ENCODE measurements at regions not wholly inside any gene's neighbourhood (a gene's known extent, or its start where the extent isn't known, plus 50 kb on each side); places are given as distances from the start of the nearest gene placed in this dataset.
"Not testable (repeated sequence)": the region's sequence is repeated elsewhere in the genome, so short reads cannot be mapped to it uniquely, and the experiment has no call there.

DNA sequence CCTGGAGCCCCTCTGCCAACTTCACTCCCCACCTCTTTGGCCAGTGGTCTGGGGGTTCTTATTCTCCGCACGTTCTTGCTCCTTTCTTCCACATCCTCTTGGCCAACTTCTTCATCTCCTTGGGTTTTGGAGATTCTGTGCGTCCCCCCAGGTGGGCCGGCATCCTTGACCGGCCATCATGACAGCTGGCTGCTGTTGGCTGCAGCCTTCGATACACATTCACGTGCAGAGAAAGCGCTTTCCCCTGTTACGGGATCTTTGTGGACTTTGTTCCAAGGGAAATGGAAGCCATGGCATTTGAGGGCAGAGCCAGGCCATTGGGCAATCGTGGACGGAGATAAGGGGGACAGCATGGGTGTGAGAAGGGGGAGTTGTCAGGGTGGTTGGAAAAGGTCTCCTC lies 241.1 kb upstream of the HDAC4 start:
- H3K4me1 ChIP-seq (ENCODE audit: control insufficient read depth, insufficient read depth, low read length); H3K27ac ChIP-seq (ENCODE audit: control insufficient read depth, insufficient read depth); intact Hi-C loops (cut with micrococcal nuclease; ENCODE audit: unreplicated experiment); H3K79me2 ChIP-seq (ENCODE audit: control insufficient read depth, insufficient read depth, low read length); SMC1A ChIA-PET (ENCODE audit: uncharacterized antibody, unreplicated experiment); H3K9ac ChIP-seq (ENCODE audit: control insufficient read depth, insufficient read depth, low read length); ATAC-seq; RAD21 ChIA-PET (ENCODE audit: unreplicated experiment); H3K27me3 ChIP-seq (replicated peaks in 1 of 2; ENCODE audit: control insufficient read depth in 2 of 2, insufficient read depth in 2 of 2, low read length in 1 of 2); H2AFZ ChIP-seq (ENCODE audit: control insufficient read depth, low read depth, low read length); H3K9me3 ChIP-seq (replicated peaks; ENCODE audit: control insufficient read depth, insufficient read depth, low read length); POLR2A ChIA-PET; DNase-seq (ENCODE audit: low read depth, low spot score); CTCF ChIA-PET; BruUV-seq (replicated peaks); H3K36me3 ChIP-seq (ENCODE audit: control insufficient read depth in 2 of 2, insufficient read depth in 2 of 2, low read length in 1 of 2); H4K20me1 ChIP-seq (ENCODE audit: control insufficient read depth, insufficient read depth); H3K4me2 ChIP-seq (ENCODE audit: control insufficient read depth, insufficient read depth); in situ Hi-C loops (cut with MboI); FAIRE-seq; H3K4me3 ChIP-seq: not testable (repeated sequence)
- whole genome bisulfite sequencing (ENCODE audit: insufficient coverage, insufficient replicate concordance, low lambda C conversion rate, missing lambda C conversion rate), result 86% methylated on average over 10 of the region's 11 CpGs

DNA sequence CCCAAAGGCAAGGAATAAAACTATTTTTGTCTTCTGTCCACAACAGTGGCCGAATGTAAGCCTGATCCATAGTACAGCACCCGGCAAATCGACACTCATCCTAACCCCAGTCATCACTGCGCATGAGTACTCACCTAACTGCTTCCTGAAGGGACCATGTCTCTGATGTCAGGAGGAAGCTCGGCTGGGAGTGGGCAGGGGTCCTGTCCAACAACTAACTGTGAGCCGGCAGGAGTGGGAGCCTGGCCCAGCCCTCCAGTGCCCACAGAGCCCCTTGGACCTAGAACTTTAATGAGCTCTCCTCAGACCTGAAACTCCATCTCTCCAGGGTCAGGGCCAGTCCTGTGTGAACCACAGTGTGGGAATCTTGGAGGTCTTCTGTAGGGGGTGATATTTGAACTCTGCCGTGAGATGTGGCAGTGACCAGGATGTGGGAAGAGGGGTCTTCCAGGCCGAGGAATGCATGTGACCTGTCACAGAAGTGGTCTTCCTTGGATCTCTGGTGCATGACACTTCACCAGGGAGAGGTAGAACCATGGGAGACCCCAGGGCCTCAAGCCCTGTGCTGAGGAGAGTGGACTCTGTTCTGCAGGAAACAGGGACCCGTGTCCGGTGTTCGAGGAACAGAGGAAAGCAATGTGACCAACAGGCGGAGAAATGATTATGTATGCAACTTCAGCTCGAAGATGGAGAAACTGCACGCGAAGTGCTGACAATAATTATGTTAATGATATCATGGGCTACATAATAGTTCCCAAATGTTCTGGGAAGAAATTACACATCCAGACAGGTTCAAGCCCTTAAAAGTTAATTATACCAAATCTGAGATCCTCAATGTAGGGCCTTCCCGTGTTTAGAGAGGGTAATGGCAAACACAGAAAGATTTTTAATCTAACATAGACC lies 240.1 kb upstream of the HDAC4 start:
- intact Hi-C loops (cut with micrococcal nuclease; ENCODE audit: unreplicated experiment), result no loop called here
- Histone ChIP-seq H4K20me1 (ENCODE audit: control insufficient read depth, insufficient read depth) (no peaks in the 10 kb centered on the region), H3K79me2 (ENCODE audit: control insufficient read depth, insufficient read depth, low read length) (no peaks in the 10 kb centered on the region), H2AFZ (ENCODE audit: control insufficient read depth, low read depth, low read length) (no peak overlapping the region), H3K9me3 (replicated peaks; ENCODE audit: control insufficient read depth, insufficient read depth, low read length) (peaks cover 3% of the 10 kb centered on the region; the same call in 2 of the 3 replicates), H3K4me1 (ENCODE audit: control insufficient read depth, insufficient read depth, low read length) (no peaks in the 10 kb centered on the region), H3K27me3 (replicated peaks in 1 of 2; ENCODE audit: control insufficient read depth in 2 of 2, insufficient read depth in 2 of 2, low read length in 1 of 2) (no peaks in the 10 kb centered on the region), H3K4me2 (ENCODE audit: control insufficient read depth, insufficient read depth) (no peak overlapping the region), H3K27ac (ENCODE audit: control insufficient read depth, insufficient read depth) (no peak overlapping the region), H3K4me3 (no peak overlapping the region), H3K36me3 (ENCODE audit: control insufficient read depth in 2 of 2, insufficient read depth in 2 of 2, low read length in 1 of 2) (no peaks in the 10 kb centered on the region), H3K9ac (ENCODE audit: control insufficient read depth, insufficient read depth, low read length) (no peak overlapping the region)
- 46% methylated on average over 16 of the region's 16 CpGs for WGBS (ENCODE audit: insufficient coverage, insufficient replicate concordance, low lambda C conversion rate, missing lambda C conversion rate)
- ATAC-seq (no peak), DNase-seq (ENCODE audit: low read depth, low spot score) (no peak), FAIRE-seq (no peak)
- POLR2A ChIA-PET, result no interaction called here
- CTCF ChIA-PET, result no interaction called here
- TF ChIP-seq SIX5 (IDR thresholded peaks at IDR 0.05; ENCODE audit: low read depth, low read length, severe bottlenecking) (no peak), JUND (IDR thresholded peaks at IDR 0.05; ENCODE audit: low read depth, low read length) (no peak)
- TF ChIP-seq, protein P1, sequence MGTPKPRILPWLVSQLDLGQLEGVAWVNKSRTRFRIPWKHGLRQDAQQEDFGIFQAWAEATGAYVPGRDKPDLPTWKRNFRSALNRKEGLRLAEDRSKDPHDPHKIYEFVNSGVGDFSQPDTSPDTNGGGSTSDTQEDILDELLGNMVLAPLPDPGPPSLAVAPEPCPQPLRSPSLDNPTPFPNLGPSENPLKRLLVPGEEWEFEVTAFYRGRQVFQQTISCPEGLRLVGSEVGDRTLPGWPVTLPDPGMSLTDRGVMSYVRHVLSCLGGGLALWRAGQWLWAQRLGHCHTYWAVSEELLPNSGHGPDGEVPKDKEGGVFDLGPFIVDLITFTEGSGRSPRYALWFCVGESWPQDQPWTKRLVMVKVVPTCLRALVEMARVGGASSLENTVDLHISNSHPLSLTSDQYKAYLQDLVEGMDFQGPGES (IDR thresholded peaks at IDR 0.05), result no peak
- in situ Hi-C loops (cut with MboI), result no loop called here
- no TSS peak for BruUV-seq (replicated peaks)
- SMC1A ChIA-PET (ENCODE audit: uncharacterized antibody, unreplicated experiment), result no interaction called here
- RAD21 ChIA-PET (ENCODE audit: unreplicated experiment), result no interaction called here

All from GM12878 (cell line).